Neural cell (in vitro differentiated cells): ENCODE measurements at regions not wholly inside any gene's neighbourhood (a gene's known extent, or its start where the extent isn't known, plus 50 kb on each side); places are given as distances from the start of the nearest gene placed in this dataset.

ENCODE experiments used
- EP300 ChIP-seq: fragments of 450-650 bp; conservative IDR thresholded peaks from 2 replicates; pipeline ENCODE4 v1.6.1; 2014; ENCODE audit warnings: antibody characterized with exemption, mild to moderate bottlenecking, moderate library complexity; ENCODE audit not compliant: poor library complexity, severe bottlenecking
- EZH2 ChIP-seq: fragments of 200-600, 300-800 bp; shearing (Covaris generic), sonication (generic); IDR thresholded peaks from 2 replicates; pipeline ENCODE4 v1.6.1; 2014; ENCODE audit warnings: antibody characterized with exemption, low read length, borderline replicate concordance, mild to moderate bottlenecking; ENCODE audit not compliant: insufficient read depth, poor library complexity, severe bottlenecking
- MXI1 ChIP-seq: fragments of 450-650 bp; conservative IDR thresholded peaks from 2 replicates; pipeline ENCODE4 v1.6.1; 2014; ENCODE audit warnings: antibody characterized with exemption, mild to moderate bottlenecking; ENCODE audit not compliant: poor library complexity, severe bottlenecking
- POLR2AphosphoS5 ChIP-seq: IDR thresholded peaks from 2 replicates; pipeline ENCODE4 v1.6.1; 2012
- RAD21 ChIP-seq: fragments of 450-650 bp; conservative IDR thresholded peaks from 2 replicates; pipeline ENCODE4 v1.6.1; 2014; ENCODE audit warnings: antibody characterized with exemption, mild to moderate bottlenecking, moderate library complexity
- SMC3 ChIP-seq: fragments of 450-650 bp; conservative IDR thresholded peaks from 2 replicates; pipeline ENCODE4 v1.6.1; 2014; ENCODE audit warnings: antibody characterized with exemption, mild to moderate bottlenecking, moderate library complexity; ENCODE audit not compliant: poor library complexity
- TAF1 ChIP-seq: IDR thresholded peaks from 2 replicates; pipeline ENCODE4 v1.6.1; 2012; ENCODE audit warnings: low read depth
- TF ChIP-seq, protein P1 (sequence below): fragments of 450-650 bp; IDR thresholded peaks from 2 replicates; pipeline ENCODE4 v1.5.1; 2014; ENCODE audit warnings: antibody characterized with exemption, mild to moderate bottlenecking, moderate library complexity; ENCODE audit not compliant: poor library complexity, severe bottlenecking
- TF ChIP-seq, protein P2 (sequence below): IDR thresholded peaks from 2 replicates; pipeline ENCODE4 v1.6.1; 2012; ENCODE audit warnings: borderline replicate concordance

DNA sequence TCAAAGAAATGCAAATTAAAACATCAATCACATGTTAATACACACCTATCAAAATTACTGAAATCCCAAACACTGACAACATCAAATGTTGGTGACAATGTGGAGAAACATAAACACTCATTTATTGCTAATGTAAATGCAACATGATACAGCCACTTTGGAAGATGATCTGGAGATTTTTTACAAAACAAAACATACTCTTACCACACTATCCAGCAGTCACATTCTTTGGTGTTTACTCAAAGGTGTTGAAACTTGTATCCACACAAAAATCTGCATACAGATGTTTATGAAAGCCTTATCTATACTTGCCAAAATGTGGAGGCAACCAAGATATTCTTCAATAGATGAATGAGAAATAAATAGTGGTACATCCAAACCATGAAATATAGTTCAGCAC is 1219.5 kb upstream of the PCDH20 start:
- TF ChIP-seq, protein P1, sequence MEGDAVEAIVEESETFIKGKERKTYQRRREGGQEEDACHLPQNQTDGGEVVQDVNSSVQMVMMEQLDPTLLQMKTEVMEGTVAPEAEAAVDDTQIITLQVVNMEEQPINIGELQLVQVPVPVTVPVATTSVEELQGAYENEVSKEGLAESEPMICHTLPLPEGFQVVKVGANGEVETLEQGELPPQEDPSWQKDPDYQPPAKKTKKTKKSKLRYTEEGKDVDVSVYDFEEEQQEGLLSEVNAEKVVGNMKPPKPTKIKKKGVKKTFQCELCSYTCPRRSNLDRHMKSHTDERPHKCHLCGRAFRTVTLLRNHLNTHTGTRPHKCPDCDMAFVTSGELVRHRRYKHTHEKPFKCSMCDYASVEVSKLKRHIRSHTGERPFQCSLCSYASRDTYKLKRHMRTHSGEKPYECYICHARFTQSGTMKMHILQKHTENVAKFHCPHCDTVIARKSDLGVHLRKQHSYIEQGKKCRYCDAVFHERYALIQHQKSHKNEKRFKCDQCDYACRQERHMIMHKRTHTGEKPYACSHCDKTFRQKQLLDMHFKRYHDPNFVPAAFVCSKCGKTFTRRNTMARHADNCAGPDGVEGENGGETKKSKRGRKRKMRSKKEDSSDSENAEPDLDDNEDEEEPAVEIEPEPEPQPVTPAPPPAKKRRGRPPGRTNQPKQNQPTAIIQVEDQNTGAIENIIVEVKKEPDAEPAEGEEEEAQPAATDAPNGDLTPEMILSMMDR, result no peak
- TF ChIP-seq, protein P2, sequence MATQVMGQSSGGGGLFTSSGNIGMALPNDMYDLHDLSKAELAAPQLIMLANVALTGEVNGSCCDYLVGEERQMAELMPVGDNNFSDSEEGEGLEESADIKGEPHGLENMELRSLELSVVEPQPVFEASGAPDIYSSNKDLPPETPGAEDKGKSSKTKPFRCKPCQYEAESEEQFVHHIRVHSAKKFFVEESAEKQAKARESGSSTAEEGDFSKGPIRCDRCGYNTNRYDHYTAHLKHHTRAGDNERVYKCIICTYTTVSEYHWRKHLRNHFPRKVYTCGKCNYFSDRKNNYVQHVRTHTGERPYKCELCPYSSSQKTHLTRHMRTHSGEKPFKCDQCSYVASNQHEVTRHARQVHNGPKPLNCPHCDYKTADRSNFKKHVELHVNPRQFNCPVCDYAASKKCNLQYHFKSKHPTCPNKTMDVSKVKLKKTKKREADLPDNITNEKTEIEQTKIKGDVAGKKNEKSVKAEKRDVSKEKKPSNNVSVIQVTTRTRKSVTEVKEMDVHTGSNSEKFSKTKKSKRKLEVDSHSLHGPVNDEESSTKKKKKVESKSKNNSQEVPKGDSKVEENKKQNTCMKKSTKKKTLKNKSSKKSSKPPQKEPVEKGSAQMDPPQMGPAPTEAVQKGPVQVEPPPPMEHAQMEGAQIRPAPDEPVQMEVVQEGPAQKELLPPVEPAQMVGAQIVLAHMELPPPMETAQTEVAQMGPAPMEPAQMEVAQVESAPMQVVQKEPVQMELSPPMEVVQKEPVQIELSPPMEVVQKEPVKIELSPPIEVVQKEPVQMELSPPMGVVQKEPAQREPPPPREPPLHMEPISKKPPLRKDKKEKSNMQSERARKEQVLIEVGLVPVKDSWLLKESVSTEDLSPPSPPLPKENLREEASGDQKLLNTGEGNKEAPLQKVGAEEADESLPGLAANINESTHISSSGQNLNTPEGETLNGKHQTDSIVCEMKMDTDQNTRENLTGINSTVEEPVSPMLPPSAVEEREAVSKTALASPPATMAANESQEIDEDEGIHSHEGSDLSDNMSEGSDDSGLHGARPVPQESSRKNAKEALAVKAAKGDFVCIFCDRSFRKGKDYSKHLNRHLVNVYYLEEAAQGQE, result no peak
- TF ChIP-seq TAF1 (no peak), POLR2AphosphoS5 (no peak), EP300 (no peak), MXI1 (no peak), EZH2 (no peak), RAD21 (no peak), SMC3 (no peak)
